NOMO-1 treated with dmso at 0.1 percent for 144 hours (cell line): ENCODE measurements at regions not wholly inside any gene's neighbourhood (a gene's known extent, or its start where the extent isn't known, plus 50 kb on each side); places are given as distances from the start of the nearest gene placed in this dataset.
"Not testable (repeated sequence)": the region's sequence is repeated elsewhere in the genome, so short reads cannot be mapped to it uniquely, and the experiment has no call there.

Source experiments
- DNase-seq: peaks from one replicate; lab custom pipeline; 2025; ENCODE audit not compliant: unreplicated experiment; lab: John Stamatoyannopoulos, UW

GRCh38 chr5:101532430-101532829, 629.3 kb upstream of the ST8SIA4 start:
- no peak for DNase-seq

DNA sequence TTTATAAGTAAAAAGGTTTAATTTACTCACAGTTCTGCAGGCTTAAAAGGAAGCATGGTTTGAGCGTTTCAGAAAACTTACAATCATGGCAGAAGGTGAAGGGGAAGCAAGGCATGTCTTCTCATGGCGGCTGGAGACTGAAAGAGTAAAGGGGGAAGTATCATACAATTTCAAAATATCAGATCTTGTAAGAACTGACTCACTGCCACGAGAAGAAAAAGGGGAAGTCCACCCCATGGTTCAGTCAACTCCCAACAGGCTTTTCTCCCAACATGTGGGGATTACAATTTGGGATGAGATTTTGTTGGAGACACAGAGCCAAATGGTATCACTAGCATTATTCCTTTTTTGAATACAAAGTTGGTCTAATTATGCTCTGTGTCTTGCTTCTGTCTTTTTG, 627.9 kb upstream of the ST8SIA4 start:
- DNase-seq = peak; percentile 57

DNA sequence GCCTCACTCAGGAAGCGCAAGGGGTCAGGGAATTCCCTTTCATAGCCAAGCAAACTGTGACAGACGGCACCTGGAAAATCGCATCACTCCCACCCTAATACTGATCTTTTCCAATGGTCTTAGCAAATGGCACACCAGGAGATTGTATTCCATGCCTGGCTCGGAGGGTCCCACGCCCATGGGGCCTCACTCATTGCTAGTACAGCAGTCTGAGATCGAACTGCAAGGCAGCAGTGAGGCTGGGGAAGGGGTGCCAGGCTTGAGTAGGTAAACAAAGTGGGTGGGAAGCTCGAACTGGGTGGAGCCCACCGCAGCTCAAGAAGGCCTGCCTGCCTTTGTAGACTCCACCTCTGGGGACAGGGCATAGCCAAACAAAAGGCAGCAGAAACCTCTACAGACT, 626.0 kb upstream of the ST8SIA4 start:
- not testable (repeated sequence) for DNase-seq

- no peak for DNase-seq
Observed at GRCh38 chr5:101520417-101520816, 617.3 kb upstream of the ST8SIA4 start.

DNA sequence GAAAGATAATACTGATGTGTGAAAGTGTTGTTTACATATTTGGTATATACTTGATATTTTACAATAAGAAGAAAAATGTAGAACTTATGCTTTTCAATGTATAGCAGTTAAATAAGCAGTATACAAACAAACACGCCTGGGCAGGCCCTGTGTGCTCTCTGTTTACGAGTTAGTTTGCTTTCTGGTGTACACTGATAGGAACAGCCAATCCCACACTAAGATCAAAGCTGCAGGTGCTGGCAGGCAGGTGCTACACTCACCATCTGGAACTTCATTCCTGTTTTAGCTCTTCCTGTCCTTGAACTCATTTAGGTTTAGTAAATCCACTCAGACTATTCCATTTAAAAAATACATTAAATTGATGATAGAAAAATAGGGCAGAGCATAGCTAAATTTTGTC, 614.7 kb upstream of the ST8SIA4 start:
- DNase-seq = no peak

DNA sequence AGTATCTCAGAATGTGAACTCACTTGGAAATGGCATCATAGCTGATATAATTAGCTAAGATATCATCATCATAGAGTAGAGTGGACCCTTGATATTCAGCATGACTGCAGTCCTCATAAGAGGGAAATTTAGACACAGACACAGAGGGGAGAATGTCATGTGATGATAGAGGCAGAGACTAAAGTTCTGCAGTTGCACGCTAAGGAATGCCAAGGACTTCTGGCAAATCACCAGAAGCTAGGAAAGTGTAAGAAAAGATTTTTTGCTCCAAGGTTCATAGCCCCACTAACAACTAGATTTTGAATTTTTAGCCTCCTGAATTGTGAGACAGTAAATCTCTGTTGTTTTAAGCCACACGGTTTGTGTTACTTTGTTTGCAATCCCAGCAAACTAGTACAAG, 612.6 kb upstream of the ST8SIA4 start:
- DNase-seq = no peak

DNA sequence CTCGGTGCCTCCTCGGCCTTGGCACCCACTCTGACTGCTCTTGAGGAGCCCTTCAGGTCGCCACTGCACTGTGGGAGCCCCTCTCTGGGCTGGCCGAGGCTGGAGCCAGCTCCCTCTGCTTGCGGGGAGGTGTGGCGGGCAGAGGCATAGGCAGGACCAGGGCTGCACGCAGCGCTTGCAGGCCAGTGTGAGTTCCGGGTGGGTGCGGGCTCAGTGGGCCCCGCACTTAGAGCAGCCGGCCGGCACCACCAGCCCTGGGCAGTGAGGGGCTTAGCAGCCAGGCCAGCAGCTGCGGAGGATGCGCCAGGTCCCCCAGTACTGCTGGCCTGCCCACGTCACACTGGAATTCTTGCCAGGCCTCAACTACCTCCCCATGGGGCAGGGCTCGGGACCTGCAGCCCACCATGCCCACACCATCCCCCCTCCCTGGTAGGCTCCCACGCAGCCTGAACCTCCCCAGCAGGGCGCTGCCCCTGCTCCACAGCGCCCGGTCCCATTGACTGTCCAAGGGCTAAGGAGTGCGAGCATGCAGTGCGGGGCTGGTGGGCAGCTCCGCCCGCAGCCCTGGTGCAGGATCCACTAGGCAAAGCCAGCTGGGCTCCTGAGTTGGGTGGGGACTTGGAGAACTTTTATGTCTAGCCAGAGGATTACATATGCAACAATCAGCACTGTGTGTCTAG, 602.9 kb upstream of the ST8SIA4 start:
- no peak for DNase-seq

DNA sequence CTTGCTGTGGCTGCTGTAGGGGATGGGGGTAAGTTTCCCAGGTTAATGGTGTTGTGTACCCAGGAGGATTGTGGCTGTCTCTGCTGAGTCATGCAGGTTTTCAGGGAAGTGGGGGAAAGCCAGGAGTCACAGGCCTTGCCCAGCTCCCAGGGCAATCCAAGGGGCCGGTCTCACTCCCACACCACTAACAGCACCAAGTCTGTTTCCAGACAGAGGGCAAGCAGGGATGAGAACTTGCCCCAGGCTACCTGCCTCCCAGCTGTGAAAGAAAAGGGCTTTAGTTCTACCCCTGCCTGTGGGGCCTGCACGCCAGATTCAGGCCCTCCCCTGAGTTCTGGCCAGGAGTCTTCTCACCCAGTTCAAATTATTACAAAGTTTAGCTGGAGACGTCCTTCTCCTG, 579.8 kb upstream of the ST8SIA4 start:
- DNase-seq = no peak

DNA sequence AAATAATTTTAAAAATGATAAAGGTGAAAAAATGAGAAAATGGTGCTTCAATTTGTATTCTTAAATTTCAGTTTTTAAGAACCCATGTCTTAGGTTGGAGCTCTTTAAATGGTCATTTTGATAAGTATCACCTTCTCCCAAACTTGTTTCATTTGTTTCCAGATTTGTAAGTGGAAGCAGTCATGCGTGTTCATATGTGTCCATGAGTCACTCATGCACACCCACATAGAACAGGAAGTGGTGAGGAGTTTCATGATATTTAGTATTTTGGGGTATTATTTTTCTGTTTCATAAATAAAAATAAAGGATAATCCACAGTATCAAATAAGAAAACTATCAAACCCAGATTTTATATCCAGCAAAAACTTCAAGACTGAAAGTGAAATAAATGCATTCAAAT, 570.4 kb upstream of the ST8SIA4 start:
- no peak for DNase-seq

- no peak for DNase-seq
Observed at GRCh38 chr5:101461455-101461854, 558.4 kb upstream of the ST8SIA4 start.

DNA sequence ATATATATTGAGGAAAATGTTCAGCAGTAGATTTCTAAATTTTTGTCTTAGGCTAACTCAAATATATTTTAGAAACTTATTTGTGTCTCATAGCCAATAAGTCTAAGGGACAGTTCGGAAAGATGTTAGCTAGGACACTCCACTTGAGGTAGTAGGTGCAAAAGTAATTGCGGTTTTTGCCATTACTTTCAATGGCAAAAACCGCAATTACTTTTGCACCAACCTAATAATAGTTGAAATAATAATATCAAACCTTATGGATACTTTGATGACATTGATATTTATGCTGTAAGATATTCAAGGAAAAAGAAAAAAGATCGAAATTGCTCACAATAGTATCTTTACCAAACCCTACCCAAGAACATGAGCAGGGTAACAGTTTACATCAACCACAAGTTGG, 555.5 kb upstream of the ST8SIA4 start:
- DNase-seq = no peak

- no peak for DNase-seq
Observed at GRCh38 chr5:101455851-101456250, 552.8 kb upstream of the ST8SIA4 start.

DNA sequence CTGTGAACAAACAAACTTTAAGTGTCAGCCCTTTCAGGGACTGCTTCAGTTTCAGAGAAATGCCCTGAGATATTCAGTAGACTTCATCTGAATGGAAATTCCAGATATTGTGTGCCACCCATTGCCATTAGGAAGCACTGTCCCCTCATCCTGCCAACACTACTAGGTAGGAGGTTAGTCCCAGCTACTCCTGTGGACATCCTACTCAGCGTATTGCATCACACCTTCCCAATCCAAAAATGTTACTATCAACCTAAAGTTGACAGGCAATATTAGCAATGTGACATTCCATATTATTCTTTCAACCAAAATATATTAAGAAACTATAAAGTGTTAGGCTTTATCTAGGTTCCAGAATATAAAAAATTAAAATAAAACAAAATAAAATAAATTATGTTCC, 552.0 kb upstream of the ST8SIA4 start:
- DNase-seq = no peak

- DNase-seq = not testable (repeated sequence)
Observed at GRCh38 chr5:101442281-101442680, 539.2 kb upstream of the ST8SIA4 start.

DNA sequence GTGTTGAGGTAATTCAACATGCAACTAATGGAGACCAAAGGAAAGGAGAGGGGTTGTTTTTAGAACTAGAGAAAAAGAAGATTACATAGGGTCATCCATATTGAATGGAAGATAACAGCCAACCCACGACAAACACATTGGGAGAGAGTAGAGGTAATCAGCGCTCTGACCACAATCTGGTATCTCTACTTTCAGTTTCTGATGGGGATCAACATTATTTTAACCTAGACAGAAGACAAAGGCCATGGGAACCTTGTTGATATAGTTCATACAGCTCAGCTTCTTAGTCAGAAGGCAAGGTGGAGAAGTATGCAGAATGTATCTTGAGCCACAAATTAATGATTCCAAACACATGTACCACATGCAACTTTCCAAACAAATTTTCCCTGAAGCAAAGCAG, 537.1 kb upstream of the ST8SIA4 start:
- no peak for DNase-seq

DNA sequence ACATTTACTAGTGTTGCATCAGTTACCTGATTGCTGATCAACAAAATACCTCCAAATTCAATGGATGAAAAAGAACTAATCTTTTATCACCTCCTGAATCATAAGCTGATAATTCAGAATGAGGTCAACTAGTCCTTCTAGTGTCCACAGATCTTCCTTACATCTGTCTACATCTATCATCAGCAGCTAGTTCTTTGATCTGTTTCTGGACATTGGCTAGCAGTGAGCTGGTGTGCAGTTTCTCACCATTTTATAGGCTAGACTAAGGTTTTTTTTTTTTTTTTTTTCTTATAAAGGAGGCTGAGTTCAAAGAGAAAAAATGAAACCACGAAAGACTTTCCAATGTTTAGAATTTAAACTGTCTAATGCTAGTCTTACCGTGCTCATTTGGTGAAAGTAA, 534.3 kb upstream of the ST8SIA4 start:
- no peak for DNase-seq

DNA sequence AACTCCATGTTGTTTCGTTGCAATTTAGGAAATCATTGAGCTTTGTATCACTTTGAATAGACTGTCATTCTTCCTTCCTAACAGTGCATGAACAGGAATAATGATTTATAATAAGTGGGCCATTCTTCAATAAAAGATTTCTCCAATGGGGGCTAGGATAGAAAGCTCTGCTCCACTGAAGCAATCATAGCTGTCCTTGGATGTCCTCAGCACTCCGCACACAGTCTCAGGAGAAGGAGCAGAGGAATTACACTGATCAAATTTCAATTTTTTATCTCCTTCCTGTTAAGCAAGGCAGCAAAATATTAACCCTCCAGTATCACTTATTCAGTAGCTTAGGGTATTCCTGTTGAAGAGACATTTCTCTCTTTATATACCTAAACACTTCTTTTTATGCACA, 532.7 kb upstream of the ST8SIA4 start:
- no peak for DNase-seq

DNA sequence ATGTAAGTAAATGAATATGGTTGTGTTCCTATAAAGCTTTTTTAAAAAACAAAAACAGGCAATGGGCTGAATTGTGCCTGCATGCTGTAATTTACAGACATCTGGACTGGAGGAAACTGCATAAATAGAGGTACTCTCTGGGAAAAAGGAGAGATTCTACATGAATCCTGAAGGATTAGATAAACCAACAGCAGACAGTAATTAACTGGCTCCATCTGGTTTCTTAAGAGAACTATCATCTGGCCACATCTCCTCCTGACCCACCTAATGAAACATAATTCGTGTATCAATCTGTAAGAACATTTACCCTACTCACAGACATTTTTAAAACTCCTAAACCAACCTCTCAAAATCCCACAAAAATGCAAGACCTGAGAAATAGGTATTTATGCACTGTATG, 528.1 kb upstream of the ST8SIA4 start:
- DNase-seq = no peak

DNA sequence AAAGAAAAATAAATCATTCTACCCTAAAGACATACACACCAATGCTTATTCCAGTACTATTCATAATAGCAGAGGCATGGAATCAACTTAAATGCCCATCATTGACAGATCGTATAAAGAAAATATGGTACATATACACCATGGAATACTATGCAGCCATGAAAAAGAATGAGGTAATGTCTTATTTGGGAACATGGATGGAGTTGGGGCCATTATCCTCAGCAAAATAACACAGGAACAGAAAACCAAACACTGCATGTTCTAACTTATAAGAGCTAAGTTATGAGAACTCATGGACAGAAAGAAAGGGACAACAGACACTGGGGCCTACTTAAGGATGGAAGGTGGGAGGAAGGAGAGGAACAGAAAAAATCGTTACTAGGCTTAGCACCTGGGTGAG, 527.5 kb upstream of the ST8SIA4 start:
- no peak for DNase-seq

GRCh38 chr5:101429241-101429640, 526.2 kb upstream of the ST8SIA4 start:
- no peak for DNase-seq

DNA sequence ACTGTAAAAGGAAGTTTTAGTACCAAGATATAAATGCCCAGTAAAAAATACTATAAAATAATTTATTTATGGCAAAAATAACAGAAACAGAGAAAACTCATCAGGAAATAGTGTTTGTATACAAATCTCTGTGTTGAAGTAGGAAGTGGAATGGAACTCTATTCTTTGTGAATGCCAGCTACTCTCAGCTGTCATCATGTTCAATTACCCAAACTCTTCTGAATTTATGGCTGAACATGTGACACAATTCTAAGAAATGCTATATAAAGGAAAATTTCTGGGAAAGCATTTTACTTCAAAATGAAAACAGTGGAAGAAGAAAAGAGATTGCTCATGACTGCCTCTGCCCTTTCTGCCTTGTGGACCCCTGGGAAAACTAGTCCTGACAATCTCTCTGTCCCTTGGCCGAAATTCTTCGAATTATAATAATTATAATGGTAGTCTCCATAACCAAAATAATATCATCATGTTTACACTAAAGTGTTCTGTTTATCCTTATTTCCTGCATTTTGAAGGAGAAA, 522.3 kb upstream of the ST8SIA4 start:
- DNase-seq = no peak

DNA sequence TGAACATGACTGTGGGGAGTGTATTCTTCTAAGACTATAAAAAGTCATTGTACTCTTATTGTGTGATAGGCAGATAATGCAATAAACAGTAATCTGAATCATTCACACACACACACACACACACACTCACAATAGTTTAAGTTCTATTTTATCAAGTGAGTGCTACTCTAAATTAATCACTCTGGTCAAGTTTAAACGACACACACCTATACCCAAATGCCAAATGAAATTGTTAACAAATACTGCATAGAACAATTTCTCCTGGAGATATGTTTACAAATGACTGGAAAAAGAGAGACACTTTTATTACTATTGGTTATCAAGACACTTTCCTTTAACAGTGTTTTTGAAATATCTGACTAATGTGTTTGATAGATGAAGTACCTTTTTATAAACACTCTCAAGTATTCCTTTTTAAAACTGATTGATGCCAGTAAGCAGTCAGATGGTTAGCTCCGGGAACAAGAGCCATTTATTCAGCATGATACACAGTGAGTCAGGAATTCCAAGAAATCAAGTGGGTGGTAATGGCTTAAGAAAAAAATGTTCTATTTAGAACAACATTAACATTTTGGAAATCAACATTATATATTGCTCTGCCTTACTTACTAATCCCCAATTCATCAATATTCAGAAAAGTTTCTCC, 521.6 kb upstream of the ST8SIA4 start:
- no peak for DNase-seq

- DNase-seq = no peak
Observed at GRCh38 chr5:101418713-101419118, 515.6 kb upstream of the ST8SIA4 start.
